Keratinocyte (primary cell): ENCODE measurements at regions not wholly inside any gene's neighbourhood (a gene's known extent, or its start where the extent isn't known, plus 50 kb on each side); places are given as distances from the start of the nearest gene placed in this dataset.

ENCODE experiments used
- EZH2 ChIP-seq: IDR thresholded peaks from one replicate; pipeline ENCODE4 v1.6.1; 2012; ENCODE audit warnings: inconsistent platforms, mild to moderate bottlenecking, low read length, moderate library complexity
- TF ChIP-seq, protein P1 (sequence below), 3 experiments: IDR thresholded peaks in 1 of 3; conservative IDR thresholded peaks in 1 of 3; optimal IDR thresholded peaks in 1 of 3; 2 replicates in 2 of 3; 3 replicates in 1 of 3; pipeline versions ENCODE3 to v1.5.1; 2011; ENCODE audit warnings: low read length in 3 of 3, mild to moderate bottlenecking in 3 of 3, moderate library complexity in 2 of 3, control low read depth in 1 of 3, inconsistent platforms in 1 of 3; ENCODE audit not compliant: insufficient read depth in 2 of 3; ENCODE audit errors: extremely low read depth in 1 of 3

DNA sequence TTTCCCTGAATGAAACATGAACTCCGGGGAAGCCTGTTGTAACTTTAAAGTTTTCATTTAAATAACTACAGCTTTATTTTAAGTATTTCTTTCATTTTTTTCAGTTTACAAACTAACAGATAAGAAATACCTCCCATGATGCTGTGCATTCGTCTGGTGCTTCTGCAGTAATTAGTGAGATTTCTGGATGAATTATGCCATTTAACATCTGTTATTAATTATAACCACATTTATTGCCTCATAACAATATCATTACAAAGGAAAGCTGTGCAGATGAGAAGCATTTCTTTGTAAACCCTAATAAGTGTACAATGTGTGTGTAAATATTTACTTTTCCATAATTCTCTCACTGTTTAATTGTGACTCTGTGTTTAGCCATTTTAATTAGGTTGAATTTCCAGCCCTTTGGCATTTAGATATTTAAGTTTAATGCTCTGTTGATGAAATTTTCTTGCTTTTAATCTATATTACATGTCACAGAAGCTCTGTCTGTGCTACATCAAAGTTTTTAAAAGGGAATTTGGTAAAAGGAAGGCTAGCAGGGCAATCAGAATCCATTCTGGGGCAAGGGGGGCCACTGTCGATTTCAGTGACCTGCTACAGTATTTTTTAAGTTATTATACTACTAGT is 418.0 kb downstream of the SPATA31D1 start:
- TF ChIP-seq, protein P1, sequence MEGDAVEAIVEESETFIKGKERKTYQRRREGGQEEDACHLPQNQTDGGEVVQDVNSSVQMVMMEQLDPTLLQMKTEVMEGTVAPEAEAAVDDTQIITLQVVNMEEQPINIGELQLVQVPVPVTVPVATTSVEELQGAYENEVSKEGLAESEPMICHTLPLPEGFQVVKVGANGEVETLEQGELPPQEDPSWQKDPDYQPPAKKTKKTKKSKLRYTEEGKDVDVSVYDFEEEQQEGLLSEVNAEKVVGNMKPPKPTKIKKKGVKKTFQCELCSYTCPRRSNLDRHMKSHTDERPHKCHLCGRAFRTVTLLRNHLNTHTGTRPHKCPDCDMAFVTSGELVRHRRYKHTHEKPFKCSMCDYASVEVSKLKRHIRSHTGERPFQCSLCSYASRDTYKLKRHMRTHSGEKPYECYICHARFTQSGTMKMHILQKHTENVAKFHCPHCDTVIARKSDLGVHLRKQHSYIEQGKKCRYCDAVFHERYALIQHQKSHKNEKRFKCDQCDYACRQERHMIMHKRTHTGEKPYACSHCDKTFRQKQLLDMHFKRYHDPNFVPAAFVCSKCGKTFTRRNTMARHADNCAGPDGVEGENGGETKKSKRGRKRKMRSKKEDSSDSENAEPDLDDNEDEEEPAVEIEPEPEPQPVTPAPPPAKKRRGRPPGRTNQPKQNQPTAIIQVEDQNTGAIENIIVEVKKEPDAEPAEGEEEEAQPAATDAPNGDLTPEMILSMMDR (optimal IDR thresholded peaks at IDR 0.05 in 1 of 3, IDR thresholded peaks at IDR 0.05 in 1 of 3, conservative IDR thresholded peaks at IDR 0.05 in 1 of 3; ENCODE audit: extremely low read depth in 1 of 3, insufficient read depth in 2 of 3, low read length in 3 of 3), result no peak
- no peak for TF ChIP-seq EZH2
